ENCODE measurements at regions not wholly inside any gene's neighbourhood (a gene's known extent, or its start where the extent isn't known, plus 50 kb on each side); places are given as distances from the start of the nearest gene placed in this dataset.

- intact Hi-C loops (cut with DNase I) = no loop called here
- Histone ChIP-seq H3K4me1 (no peaks in the 10 kb centered on the region), H3K27me3 (no peaks in the 10 kb centered on the region), H3K27ac (no peak overlapping the region), H3K4me3 (no peak overlapping the region), H3K36me3 (no peaks in the 10 kb centered on the region), H3K9me3 (no peaks in the 10 kb centered on the region)
- WGBS, 2 donors = 84 to 93% methylated on average over 3 of the region's 3 CpGs
- DNase-seq = no peak
- no peak for FAIRE-seq
- no peak for TF ChIP-seq CTCF (IDR thresholded peaks at IDR 0.05)
- ATAC-seq = no peak
Observed at GRCh38 chr4:123471655-123472369, 75.2 kb downstream of the SPRY1 start.

DNA sequence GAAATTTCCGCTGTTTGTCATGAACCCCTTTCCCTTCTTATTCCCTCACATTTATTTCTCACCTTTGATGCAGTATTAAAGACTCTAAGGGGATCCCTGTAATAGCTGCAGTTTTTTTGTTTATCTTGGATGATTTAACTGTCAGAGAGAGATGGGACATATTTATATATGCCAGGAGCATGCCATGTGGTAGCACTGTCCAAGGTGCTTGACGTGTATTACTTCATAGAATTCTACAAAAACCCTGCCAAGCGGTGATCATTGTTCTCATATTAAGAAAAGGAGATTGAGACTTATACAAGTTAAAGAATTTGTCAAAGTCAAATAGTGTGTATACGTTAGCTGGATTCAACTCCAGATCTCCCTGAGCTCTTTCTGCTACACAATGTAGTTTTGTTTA, 78.2 kb downstream of the SPRY1 start:
- no peak for TF ChIP-seq CTCF (IDR thresholded peaks at IDR 0.05)

DNA sequence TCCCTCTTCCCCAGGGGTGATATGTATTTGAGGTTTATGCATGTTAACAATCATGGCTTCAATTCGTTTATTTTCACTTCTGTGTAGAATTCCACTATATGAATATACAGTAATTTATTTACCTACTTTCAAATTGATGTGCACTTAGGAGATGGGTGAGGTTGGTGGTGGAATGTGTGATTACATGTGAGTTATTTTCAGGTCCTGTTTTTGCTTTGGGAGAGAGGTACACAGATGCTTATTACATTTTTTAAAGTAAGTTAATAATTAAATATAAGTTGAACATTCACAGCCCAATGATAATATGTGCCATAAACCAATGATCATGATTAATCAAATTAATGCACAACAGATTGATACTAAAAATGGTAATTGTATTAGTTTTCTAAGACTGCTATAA, 79.5 kb downstream of the SPRY1 start:
- no peak for TF ChIP-seq CTCF (IDR thresholded peaks at IDR 0.05)
- 0 to 4% methylated on average over 1 of the region's 1 CpG for WGBS, 2 donors
- H3K9me3 ChIP-seq = no peaks in the 10 kb centered on the region
- FAIRE-seq (no peak), DNase-seq (no peak), ATAC-seq (no peak)
- no peaks in the 10 kb centered on the region for H3K27me3 ChIP-seq
- H3K27ac ChIP-seq = no peak overlapping the region
- intact Hi-C loops (cut with DNase I) = no loop called here
- no peaks in the 10 kb centered on the region for H3K36me3 ChIP-seq
- peaks cover 3 to 16% (median 8%) of the 10 kb centered on the region in 3 donors for H3K4me1 ChIP-seq
- no peak overlapping the region for H3K4me3 ChIP-seq

More for the DNA sequence above, 78.2 kb downstream of the SPRY1 start:
- ATAC-seq (no peak), FAIRE-seq (no peak), DNase-seq (no peak)
- no peak overlapping the region for H3K27ac ChIP-seq
- no peak overlapping the region for H3K4me3 ChIP-seq
- H3K36me3 ChIP-seq = no peaks in the 10 kb centered on the region
- no peaks in the 10 kb centered on the region for H3K27me3 ChIP-seq
- H3K9me3 ChIP-seq = no peaks in the 10 kb centered on the region
- H3K4me1 ChIP-seq = peaks cover 2 to 13% (median 6%) of the 10 kb centered on the region in 3 donors
- 92 to 93% methylated on average over 4 of the region's 4 CpGs for WGBS, 2 donors
- intact Hi-C loops (cut with DNase I) = no loop called here

DNA sequence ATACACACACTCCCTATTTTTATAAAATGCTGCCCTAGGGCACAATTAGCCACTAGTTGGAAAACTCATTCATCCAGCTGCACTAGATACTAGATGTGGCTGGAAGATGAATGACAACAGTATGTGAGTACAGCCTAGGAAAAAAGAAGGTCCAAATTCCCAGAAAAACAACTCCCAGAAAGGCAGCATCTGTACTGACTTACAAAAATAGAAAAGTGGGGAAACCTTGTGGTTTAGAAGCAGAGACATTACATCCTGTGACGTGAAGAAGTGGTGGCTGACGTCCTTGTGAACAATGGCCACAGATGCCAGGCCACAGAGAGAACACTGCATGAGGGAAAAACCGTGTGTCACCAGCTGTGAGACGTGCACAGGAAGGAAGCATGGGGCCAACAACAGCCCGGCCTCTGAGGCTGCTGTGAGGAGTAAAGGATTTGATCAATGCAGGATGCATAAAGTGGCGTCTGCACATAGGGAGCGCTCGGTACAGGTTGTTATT, 81.2 kb downstream of the SPRY1 start:
- H3K27me3 ChIP-seq = no peaks in the 10 kb centered on the region
- ATAC-seq = peak in 1 of 4 donors; percentile 54
- intact Hi-C loops (cut with DNase I) = no loop called here
- H3K4me1 ChIP-seq = peaks cover 3 to 16% (median 8%) of the 10 kb centered on the region in 3 donors
- 85 to 86% methylated on average over 8 of the region's 8 CpGs for WGBS, 2 donors
- no peaks in the 10 kb centered on the region for H3K36me3 ChIP-seq
- H3K9me3 ChIP-seq = no peaks in the 10 kb centered on the region
- no peak for FAIRE-seq
- H3K27ac ChIP-seq = no peak overlapping the region
- DNase-seq = no peak
- H3K4me3 ChIP-seq = no peak overlapping the region
- TF ChIP-seq CTCF (IDR thresholded peaks at IDR 0.05) = no peak

GRCh38 chr4:123478859-123479345, 82.3 kb downstream of the SPRY1 start:
- peak in 4 of 6 donors; percentile 15 to 47 (median 28) for DNase-seq
- no peaks in the 10 kb centered on the region for H3K27me3 ChIP-seq
- TF ChIP-seq CTCF (IDR thresholded peaks at IDR 0.05) = no peak
- no peaks in the 10 kb centered on the region for H3K9me3 ChIP-seq
- peak; percentile 73 to 87 (median 86) for ATAC-seq
- H3K36me3 ChIP-seq = no peaks in the 10 kb centered on the region
- H3K4me3 ChIP-seq = no peak overlapping the region
- FAIRE-seq = no peak
- H3K27ac ChIP-seq = peak overlapping the region in 3 of 4 donors; percentile 41 to 75 (median 47)
- peaks cover 3 to 16% (median 8%) of the 10 kb centered on the region in 3 donors for H3K4me1 ChIP-seq
- 34 to 42% methylated on average over 6 of the region's 6 CpGs for WGBS, 2 donors
- intact Hi-C loops (cut with DNase I) = no loop called here

All from pancreas (tissue), 10 donors.